GM13977 (cell line): ENCODE measurements at regions not wholly inside any gene's neighbourhood (a gene's known extent, or its start where the extent isn't known, plus 50 kb on each side); places are given as distances from the start of the nearest gene placed in this dataset.

ENCODE experiments used
- DNase-seq: peaks from one replicate; pipeline ENCODE4 v3.0.0; 2012; ENCODE audit warnings: low spot score
- in situ Hi-C: fragments of 300-500 bp; cut with MboI; formaldehyde crosslinking; loops from one replicate; pipeline ENCODE4 v1.12.0; 2022; ENCODE audit warnings: low sequenced_read_pairs, low pct_unique_long_range_greater_than_20kb, mixed read lengths, inconsistent platforms; ENCODE audit not compliant: unreplicated experiment
- TF ChIP-seq, protein P1 (sequence below): IDR thresholded peaks from 2 replicates; pipeline ENCODE4 v1.5.1; 2012; ENCODE audit warnings: mild to moderate bottlenecking, control low read depth; ENCODE audit not compliant: insufficient read depth; ENCODE audit errors: extremely low read depth, missing control alignments

DNA sequence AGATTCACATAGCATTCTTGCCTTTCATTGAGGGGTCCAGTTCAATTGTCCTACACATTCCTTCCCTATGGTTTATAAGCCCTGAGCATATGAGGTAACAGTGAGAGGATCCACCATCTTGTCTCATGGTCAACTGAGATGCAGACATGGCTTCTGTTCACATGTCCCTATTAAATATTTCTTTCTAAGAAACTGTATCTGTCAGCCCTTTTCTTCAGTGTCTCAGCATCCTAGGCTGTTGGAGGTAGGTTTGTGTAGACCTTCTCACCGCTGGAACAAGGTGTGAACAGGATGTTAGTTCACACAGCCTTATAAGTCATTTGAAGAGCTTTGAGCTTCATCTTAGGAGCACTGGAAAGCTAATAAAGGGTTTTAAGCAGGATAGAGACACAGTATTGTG lies 110.3 kb upstream of the EDNRB start:
- TF ChIP-seq, protein P1, sequence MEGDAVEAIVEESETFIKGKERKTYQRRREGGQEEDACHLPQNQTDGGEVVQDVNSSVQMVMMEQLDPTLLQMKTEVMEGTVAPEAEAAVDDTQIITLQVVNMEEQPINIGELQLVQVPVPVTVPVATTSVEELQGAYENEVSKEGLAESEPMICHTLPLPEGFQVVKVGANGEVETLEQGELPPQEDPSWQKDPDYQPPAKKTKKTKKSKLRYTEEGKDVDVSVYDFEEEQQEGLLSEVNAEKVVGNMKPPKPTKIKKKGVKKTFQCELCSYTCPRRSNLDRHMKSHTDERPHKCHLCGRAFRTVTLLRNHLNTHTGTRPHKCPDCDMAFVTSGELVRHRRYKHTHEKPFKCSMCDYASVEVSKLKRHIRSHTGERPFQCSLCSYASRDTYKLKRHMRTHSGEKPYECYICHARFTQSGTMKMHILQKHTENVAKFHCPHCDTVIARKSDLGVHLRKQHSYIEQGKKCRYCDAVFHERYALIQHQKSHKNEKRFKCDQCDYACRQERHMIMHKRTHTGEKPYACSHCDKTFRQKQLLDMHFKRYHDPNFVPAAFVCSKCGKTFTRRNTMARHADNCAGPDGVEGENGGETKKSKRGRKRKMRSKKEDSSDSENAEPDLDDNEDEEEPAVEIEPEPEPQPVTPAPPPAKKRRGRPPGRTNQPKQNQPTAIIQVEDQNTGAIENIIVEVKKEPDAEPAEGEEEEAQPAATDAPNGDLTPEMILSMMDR: no peak
- no peak for DNase-seq
- in situ Hi-C loops: no loop called here

DNA sequence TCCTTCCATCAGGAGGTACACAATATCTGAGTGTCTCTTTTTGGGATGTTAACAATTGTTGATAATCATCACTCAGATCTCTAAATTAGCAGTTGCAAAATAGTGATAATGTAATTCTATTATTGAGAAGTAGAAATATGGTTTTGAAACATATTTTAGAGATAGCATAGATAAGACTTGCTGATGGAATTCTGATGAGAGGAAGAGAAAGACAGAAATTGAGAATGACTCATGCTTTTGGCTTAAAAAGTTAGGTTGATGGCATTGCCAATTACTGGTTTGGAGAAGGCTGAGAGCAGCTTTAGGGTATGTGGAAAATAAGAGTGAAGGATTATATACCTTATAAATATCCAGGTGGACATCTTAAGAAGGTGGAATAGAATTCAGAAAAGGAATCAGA lies 106.4 kb upstream of the EDNRB start:
- in situ Hi-C loops: no loop called here
- TF ChIP-seq, protein P1: no peak
- no peak for DNase-seq

DNA sequence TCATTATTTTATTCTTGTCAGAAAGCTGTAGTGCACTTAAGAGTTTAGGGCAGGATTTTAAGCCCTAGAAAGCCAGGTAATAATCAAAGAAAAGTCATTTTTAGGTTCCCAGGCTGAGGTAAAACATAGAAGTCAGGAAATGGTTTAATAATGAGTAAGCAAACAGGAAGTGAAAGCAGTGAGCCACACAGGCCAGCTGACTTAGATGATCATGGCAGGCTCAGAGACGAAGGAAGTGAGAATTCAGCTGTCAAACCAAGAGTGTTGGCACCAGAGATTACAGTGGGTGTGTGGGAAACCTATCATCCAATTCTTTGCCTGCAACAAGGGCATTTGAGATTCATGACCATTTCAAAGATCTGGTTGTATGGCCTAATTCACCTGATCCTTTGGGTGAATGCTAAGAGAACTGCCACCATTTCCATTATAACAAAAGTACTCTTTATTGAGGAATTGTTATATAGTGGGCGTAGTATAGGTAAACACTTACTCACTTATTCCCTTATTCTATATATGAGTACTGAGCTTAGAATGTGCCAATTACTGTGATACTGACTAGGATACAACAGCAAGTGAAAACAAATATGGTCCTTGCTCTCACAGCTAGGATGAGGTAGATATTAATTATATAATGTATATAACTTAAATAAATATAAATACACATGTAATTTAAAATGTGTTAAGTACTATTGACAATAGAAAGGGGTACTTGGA lies 103.7 kb upstream of the EDNRB start:
- DNase-seq: peak; percentile 58
- TF ChIP-seq, protein P1: no peak

DNA sequence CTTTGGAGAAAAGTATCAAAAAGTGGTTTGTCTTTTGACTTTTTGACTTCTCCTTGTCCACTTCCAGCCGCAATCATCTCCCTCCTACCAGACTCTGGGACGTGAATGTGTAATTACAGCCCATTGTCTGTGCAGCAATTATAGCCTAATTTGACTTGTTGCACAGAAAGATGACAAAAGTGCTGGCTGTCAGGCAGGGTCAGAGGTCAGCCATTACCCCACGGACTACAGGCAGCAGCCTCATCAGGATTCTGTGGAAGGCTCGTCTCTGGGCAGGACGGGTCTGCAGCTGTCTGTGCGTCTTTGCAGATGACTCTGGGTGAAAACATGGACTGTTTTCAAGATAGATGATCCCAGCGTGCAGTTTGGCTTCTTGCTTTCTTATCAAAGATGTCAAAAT lies 102.2 kb upstream of the EDNRB start:
- TF ChIP-seq, protein P1: no peak
- in situ Hi-C loops: no loop called here

More for the DNA sequence above, 103.7 kb upstream of the EDNRB start:
- in situ Hi-C loops: no loop called here

DNA sequence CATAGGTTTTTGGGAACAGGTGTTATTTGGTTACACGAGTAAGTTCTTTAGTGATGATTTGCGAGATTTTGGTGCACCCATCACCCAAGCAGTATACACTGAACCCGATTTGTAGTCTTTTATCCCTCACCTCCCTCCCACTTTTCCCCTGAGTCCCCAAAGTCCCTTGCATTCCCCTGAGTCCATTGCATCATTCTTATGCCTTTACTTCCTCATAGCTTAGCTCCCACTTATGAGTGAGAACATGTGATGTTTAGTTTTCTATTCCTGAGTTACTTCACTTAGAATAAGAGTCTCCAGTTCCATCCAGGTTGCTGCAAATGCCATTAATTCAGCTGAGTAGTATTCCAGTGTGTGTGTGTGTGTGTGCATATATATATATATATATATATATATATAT lies 97.2 kb upstream of the EDNRB start:
- TF ChIP-seq, protein P1: no peak
- no peak for DNase-seq
- in situ Hi-C loops: no loop called here

More for the DNA sequence above, 102.2 kb upstream of the EDNRB start:
- DNase-seq: no peak

DNA sequence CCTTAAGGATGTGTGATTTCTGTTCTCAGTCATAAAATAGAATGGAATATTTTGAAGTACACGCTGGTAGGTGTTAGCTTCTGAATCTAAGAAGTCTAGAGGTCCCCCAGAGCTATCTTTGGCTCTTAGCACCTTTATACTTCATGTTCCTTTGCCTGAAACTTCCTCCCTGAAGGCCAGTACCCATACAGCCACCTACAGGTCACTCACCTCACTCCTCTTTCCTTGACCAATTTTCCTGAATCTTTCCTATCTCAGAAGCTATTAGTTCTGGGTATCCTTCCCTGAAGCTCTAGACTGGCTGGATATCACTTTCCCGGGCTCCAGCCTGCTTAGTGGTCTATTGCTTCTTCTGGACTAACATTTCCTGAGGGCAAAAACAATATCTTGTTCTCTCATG lies 93.4 kb upstream of the EDNRB start:
- TF ChIP-seq, protein P1: no peak
- no peak for DNase-seq
- in situ Hi-C loops: no loop called here

DNA sequence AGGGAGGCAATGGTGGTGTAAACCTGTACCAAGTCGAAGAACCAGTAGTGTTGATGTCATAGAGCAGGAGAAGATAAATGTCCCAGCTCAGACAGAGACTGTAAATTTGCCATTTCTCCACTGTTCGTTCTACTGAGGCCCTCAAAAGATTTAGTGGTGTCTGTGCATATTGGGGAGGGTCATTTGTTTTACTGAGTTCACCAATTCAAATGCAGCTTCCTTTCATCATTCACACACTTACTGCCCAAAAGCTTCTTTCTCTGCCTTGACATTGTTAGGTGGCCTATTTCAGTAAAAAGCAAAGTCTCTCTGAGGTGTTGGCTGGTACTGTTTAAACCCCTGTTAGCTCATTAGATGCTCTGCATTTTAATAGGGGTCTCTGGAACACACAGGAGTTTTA lies 86.2 kb upstream of the EDNRB start:
- in situ Hi-C loops: no loop called here
- DNase-seq: no peak
- TF ChIP-seq, protein P1: no peak
